ENCODE measurements at regions not wholly inside any gene's neighbourhood (a gene's known extent, or its start where the extent isn't known, plus 50 kb on each side); places are given as distances from the start of the nearest gene placed in this dataset.

DNA sequence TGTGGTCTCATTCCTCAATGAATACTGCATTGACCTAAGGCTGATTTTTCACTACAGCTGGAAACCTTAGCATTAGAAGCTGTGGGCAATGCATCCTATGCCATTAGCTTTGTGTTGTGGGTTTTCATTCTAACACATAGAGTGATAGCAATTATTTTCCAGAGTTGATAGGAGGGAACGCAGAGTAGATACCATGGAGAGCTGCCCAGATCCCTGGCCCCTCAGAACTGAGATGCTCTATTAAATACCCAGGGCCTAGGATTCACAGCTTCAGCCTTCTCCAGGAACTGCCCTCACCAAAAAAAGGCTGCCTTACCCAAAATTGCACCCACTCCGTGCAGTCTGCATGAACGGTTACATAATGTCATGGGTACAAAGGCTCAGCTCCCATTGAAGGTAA, 444.4 kb downstream of the SUCLA2 start:
- H2AFZ ChIP-seq (ENCODE audit: insufficient read depth, low read depth, low read length, poor library complexity, severe bottlenecking) = no peak overlapping the region
- Mint-ChIP-seq H3K4me1 (no peaks in the 10 kb centered on the region), H3K27ac (no peak overlapping the region)

DNA sequence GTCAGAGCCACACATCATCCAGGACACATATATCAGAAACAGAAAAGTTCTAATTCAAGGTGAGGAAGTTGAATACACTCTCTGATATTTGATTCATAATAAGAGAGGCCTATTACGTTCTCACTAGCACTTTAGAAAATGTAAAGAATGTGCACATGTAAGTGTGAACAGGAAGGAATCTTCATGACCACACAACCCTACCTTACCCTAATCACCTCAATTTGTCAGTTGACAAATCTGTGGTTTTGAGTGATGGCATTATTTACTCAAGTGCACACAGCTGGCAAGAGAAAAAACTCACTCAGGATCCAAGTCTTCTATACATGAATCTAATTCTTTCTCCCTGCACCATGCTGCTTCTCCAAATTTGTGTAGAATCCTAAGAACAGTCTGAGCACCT, 445.8 kb downstream of the SUCLA2 start:
- Histone ChIP-seq H3K79me2 (ENCODE audit: insufficient read depth, low read length) (no peaks in the 10 kb centered on the region), H4K20me1 (ENCODE audit: insufficient read depth, low read length) (no peaks in the 10 kb centered on the region), H3K9ac (ENCODE audit: insufficient read depth, low read length, poor library complexity, severe bottlenecking) (no peak overlapping the region), H3K27ac (ENCODE audit: low read depth in 1 of 2, low read length in 2 of 2) (no peak overlapping the region), H2AFZ (ENCODE audit: insufficient read depth, low read depth, low read length, poor library complexity, severe bottlenecking) (no peak overlapping the region), H3K4me1 (ENCODE audit: control insufficient read depth in 1 of 2, insufficient read depth in 2 of 2, low read length in 2 of 2) (no peaks in the 10 kb centered on the region), H3K4me3 (replicated peaks in 1 of 3; ENCODE audit: low read depth in 2 of 3, low read length in 3 of 3) (no peak overlapping the region), H3K36me3 (replicated peaks in 1 of 2; ENCODE audit: control insufficient read depth in 1 of 2, insufficient read depth in 2 of 2, low read length in 2 of 2) (no peaks in the 10 kb centered on the region), H3K9me3 (replicated peaks in 1 of 2; ENCODE audit: control insufficient read depth in 1 of 2, insufficient read depth in 1 of 2, low read length in 2 of 2) (no peaks in the 10 kb centered on the region), H3K27me3 (ENCODE audit: control insufficient read depth in 2 of 2, insufficient read depth in 2 of 2, low read length in 2 of 2) (no peaks in the 10 kb centered on the region), H3K4me2 (replicated peaks; ENCODE audit: extremely low read depth, low read length, poor library complexity, severe bottlenecking) (no peak overlapping the region)
- TF ChIP-seq, protein P1, sequence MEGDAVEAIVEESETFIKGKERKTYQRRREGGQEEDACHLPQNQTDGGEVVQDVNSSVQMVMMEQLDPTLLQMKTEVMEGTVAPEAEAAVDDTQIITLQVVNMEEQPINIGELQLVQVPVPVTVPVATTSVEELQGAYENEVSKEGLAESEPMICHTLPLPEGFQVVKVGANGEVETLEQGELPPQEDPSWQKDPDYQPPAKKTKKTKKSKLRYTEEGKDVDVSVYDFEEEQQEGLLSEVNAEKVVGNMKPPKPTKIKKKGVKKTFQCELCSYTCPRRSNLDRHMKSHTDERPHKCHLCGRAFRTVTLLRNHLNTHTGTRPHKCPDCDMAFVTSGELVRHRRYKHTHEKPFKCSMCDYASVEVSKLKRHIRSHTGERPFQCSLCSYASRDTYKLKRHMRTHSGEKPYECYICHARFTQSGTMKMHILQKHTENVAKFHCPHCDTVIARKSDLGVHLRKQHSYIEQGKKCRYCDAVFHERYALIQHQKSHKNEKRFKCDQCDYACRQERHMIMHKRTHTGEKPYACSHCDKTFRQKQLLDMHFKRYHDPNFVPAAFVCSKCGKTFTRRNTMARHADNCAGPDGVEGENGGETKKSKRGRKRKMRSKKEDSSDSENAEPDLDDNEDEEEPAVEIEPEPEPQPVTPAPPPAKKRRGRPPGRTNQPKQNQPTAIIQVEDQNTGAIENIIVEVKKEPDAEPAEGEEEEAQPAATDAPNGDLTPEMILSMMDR (IDR thresholded peaks at IDR 0.05) = no peak
- no peaks in the 10 kb centered on the region for H3K4me1 Mint-ChIP-seq
- H3K9me3 Mint-ChIP-seq = peaks cover 0 to 10% (median 2%) of the 10 kb centered on the region in 7 donors
- intact Hi-C loops (cut with micrococcal nuclease) = no loop called here
- no peaks in the 10 kb centered on the region for H3K36me3 Mint-ChIP-seq
- peaks cover 0 to 4% (median 0%) of the 10 kb centered on the region in 3 donors for H3K27me3 Mint-ChIP-seq (ENCODE audit: low read depth in 3 of 3)
- no peak for DNase-seq
- no peak overlapping the region for H3K27ac Mint-ChIP-seq
- no CpG with 5 or more reads among the region's 1 CpG for WGBS (ENCODE audit: insufficient coverage)
- H3K4me3 Mint-ChIP-seq = no peak overlapping the region

More for the DNA sequence above, 444.4 kb downstream of the SUCLA2 start:
- peaks cover 0 to 10% (median 1%) of the 10 kb centered on the region in 7 donors for H3K9me3 Mint-ChIP-seq
- H4K20me1 ChIP-seq (ENCODE audit: insufficient read depth, low read length) = no peaks in the 10 kb centered on the region
- peaks cover 0 to 4% (median 0%) of the 10 kb centered on the region in 3 donors for H3K27me3 Mint-ChIP-seq (ENCODE audit: low read depth in 3 of 3)
- no peak overlapping the region for H3K4me3 ChIP-seq (replicated peaks in 1 of 3; ENCODE audit: low read depth in 2 of 3, low read length in 3 of 3)
- H3K4me1 ChIP-seq (ENCODE audit: control insufficient read depth in 1 of 2, insufficient read depth in 2 of 2, low read length in 2 of 2) = no peaks in the 10 kb centered on the region
- no peaks in the 10 kb centered on the region for H3K79me2 ChIP-seq (ENCODE audit: insufficient read depth, low read length)
- no peak overlapping the region for H3K4me2 ChIP-seq (replicated peaks; ENCODE audit: extremely low read depth, low read length, poor library complexity, severe bottlenecking)
- no peak for DNase-seq
- TF ChIP-seq, protein P1 (IDR thresholded peaks at IDR 0.05) = no peak
- H3K27ac ChIP-seq (ENCODE audit: low read depth in 1 of 2, low read length in 2 of 2) = no peak overlapping the region
- intact Hi-C loops (cut with micrococcal nuclease) = no loop called here
- H3K27me3 ChIP-seq (ENCODE audit: control insufficient read depth in 2 of 2, insufficient read depth in 2 of 2, low read length in 2 of 2) = no peaks in the 10 kb centered on the region
- no peaks in the 10 kb centered on the region for H3K9me3 ChIP-seq (replicated peaks in 1 of 2; ENCODE audit: control insufficient read depth in 1 of 2, insufficient read depth in 1 of 2, low read length in 2 of 2)
- no peak overlapping the region for H3K9ac ChIP-seq (ENCODE audit: insufficient read depth, low read length, poor library complexity, severe bottlenecking)
- H3K36me3 ChIP-seq (replicated peaks in 1 of 2; ENCODE audit: control insufficient read depth in 1 of 2, insufficient read depth in 2 of 2, low read length in 2 of 2) = no peaks in the 10 kb centered on the region
- no peak overlapping the region for H3K4me3 Mint-ChIP-seq
- no peaks in the 10 kb centered on the region for H3K36me3 Mint-ChIP-seq
- 97% methylated on average over 3 of the region's 3 CpGs for WGBS (ENCODE audit: insufficient coverage)
